ENCODE measurements at regions not wholly inside any gene's neighbourhood (a gene's known extent, or its start where the extent isn't known, plus 50 kb on each side); places are given as distances from the start of the nearest gene placed in this dataset.
A peak's percentile ranks its signal among the peaks of the same experiment; 100 is the strongest.

DNA sequence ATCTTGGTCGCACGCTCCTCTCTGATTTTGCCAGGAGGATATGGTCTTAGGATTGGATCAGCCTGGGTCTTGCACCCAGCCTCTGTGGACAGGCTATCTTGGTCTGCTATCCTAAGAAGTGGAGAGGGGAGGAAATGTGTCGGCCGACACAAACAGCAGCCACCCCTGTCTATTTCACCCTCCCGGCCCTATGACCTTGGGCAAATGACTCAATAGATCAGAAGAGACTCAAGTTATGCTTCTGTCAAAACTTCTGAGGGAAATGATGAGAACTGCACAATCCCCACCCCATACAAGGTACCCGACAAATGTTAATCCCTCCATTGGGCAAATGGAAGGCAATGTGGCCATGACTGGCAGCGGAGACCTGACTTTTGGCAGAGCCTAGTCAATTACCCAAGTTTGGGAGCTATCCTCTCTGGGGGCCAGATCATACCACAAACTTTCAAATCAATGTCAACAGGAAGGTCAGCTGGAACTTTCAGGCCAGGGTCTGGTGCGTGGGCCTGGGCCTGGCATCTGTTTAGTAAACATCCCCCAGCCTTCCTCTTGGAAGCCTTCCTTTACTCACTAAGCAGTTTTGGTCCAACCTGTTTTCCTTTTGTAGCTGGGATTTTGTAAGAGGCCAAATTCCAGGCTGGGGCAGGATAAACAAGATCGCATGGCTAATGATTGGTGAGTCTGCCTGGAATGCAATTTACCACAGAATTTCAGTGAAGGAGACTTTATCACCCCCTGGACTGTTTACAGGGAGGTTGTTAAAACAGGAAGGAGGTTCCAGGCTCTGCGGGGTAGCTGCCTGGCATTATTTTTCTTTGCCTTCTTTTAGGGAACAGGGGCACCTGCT is 64.2 kb upstream of the CPEB4 start (continued):
- TF ChIP-seq, protein P1, sequence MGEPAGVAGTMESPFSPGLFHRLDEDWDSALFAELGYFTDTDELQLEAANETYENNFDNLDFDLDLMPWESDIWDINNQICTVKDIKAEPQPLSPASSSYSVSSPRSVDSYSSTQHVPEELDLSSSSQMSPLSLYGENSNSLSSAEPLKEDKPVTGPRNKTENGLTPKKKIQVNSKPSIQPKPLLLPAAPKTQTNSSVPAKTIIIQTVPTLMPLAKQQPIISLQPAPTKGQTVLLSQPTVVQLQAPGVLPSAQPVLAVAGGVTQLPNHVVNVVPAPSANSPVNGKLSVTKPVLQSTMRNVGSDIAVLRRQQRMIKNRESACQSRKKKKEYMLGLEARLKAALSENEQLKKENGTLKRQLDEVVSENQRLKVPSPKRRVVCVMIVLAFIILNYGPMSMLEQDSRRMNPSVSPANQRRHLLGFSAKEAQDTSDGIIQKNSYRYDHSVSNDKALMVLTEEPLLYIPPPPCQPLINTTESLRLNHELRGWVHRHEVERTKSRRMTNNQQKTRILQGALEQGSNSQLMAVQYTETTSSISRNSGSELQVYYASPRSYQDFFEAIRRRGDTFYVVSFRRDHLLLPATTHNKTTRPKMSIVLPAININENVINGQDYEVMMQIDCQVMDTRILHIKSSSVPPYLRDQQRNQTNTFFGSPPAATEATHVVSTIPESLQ (CRISPR knock-in tag; conservative IDR thresholded peaks at IDR 0.05) = no peak
- TF ChIP-seq ZNF484 (CRISPR knock-in tag; IDR thresholded peaks at IDR 0.05; ENCODE audit: borderline replicate concordance, low read depth) (no peak), ATRX (CRISPR knock-in tag; IDR thresholded peaks at IDR 0.05; ENCODE audit: borderline replicate concordance) (no peak), ZNF292 (CRISPR knock-in tag; IDR thresholded peaks at IDR 0.05; ENCODE audit: borderline replicate concordance, low read depth) (peak; percentile 65; the same call in 1 of the 2 replicates), FOSL2 (CRISPR knock-in tag; IDR thresholded peaks at IDR 0.05) (peak; percentile 86), TBX2 (CRISPR knock-in tag; IDR thresholded peaks at IDR 0.05; ENCODE audit: borderline replicate concordance) (peak; percentile 95), RAD21 (CRISPR knock-in tag; IDR thresholded peaks at IDR 0.05) (no peak), ZNF430 (CRISPR knock-in tag; IDR thresholded peaks at IDR 0.05) (peak; percentile 95), ZNF10 (CRISPR knock-in tag; IDR thresholded peaks at IDR 0.05; ENCODE audit: borderline replicate concordance, low read depth) (no peak)
- TF ChIP-seq, protein P2, sequence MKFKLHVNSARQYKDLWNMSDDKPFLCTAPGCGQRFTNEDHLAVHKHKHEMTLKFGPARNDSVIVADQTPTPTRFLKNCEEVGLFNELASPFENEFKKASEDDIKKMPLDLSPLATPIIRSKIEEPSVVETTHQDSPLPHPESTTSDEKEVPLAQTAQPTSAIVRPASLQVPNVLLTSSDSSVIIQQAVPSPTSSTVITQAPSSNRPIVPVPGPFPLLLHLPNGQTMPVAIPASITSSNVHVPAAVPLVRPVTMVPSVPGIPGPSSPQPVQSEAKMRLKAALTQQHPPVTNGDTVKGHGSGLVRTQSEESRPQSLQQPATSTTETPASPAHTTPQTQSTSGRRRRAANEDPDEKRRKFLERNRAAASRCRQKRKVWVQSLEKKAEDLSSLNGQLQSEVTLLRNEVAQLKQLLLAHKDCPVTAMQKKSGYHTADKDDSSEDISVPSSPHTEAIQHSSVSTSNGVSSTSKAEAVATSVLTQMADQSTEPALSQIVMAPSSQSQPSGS (CRISPR knock-in tag; IDR thresholded peaks at IDR 0.05) = peak; percentile 80; the same call in 1 of the 2 replicates
- TF ChIP-seq, protein P3, sequence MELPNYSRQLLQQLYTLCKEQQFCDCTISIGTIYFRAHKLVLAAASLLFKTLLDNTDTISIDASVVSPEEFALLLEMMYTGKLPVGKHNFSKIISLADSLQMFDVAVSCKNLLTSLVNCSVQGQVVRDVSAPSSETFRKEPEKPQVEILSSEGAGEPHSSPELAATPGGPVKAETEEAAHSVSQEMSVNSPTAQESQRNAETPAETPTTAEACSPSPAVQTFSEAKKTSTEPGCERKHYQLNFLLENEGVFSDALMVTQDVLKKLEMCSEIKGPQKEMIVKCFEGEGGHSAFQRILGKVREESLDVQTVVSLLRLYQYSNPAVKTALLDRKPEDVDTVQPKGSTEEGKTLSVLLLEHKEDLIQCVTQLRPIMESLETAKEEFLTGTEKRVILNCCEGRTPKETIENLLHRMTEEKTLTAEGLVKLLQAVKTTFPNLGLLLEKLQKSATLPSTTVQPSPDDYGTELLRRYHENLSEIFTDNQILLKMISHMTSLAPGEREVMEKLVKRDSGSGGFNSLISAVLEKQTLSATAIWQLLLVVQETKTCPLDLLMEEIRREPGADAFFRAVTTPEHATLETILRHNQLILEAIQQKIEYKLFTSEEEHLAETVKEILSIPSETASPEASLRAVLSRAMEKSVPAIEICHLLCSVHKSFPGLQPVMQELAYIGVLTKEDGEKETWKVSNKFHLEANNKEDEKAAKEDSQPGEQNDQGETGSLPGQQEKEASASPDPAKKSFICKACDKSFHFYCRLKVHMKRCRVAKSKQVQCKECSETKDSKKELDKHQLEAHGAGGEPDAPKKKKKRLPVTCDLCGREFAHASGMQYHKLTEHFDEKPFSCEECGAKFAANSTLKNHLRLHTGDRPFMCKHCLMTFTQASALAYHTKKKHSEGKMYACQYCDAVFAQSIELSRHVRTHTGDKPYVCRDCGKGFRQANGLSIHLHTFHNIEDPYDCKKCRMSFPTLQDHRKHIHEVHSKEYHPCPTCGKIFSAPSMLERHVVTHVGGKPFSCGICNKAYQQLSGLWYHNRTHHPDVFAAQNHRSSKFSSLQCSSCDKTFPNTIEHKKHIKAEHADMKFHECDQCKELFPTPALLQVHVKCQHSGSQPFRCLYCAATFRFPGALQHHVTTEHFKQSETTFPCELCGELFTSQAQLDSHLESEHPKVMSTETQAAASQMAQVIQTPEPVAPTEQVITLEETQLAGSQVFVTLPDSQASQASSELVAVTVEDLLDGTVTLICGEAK (IDR thresholded peaks at IDR 0.05) = no peak
- TF ChIP-seq, protein P3 (CRISPR knock-in tag; IDR thresholded peaks at IDR 0.05) = peak; percentile 85
- TF ChIP-seq, protein P4, sequence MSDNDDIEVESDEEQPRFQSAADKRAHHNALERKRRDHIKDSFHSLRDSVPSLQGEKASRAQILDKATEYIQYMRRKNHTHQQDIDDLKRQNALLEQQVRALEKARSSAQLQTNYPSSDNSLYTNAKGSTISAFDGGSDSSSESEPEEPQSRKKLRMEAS (IDR thresholded peaks at IDR 0.05) = peak; percentile 71

Data from HepG2 (cell line).